ENCODE measurements at regions not wholly inside any gene's neighbourhood (a gene's known extent, or its start where the extent isn't known, plus 50 kb on each side); places are given as distances from the start of the nearest gene placed in this dataset.

DNA sequence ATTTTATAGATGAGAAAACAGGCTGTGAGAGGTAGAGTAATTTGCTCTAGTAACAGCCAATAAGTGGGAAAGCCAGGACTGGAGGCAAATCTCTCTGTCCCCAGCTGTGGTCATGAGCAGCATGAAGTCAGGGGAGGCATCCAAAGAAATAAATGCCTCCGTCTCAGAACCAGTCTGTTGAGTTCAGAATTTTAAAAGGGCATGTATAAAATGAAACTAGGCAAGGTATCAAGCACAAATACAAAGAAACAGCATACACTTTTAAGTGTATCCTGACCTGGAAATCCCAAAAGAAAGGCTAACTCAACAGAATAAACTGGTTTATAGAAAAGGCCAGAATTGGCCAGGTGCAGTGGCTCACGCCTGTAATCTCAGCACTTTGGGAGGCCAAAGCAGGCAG is 120.0 kb upstream of the B3GALT2 start:
- Histone ChIP-seq H3K9me2 (ENCODE audit: insufficient read depth) (no peaks in the 10 kb centered on the region), H3K4me3 (replicated peaks in 1 of 2; ENCODE audit: low read depth in 1 of 2, low read length in 2 of 2) (no peak overlapping the region), H3K27ac (ENCODE audit: low read depth, low read length) (no peak overlapping the region), H3K4me1 (ENCODE audit: control insufficient read depth in 1 of 2, insufficient read depth in 2 of 2, low read length in 2 of 2) (no peaks in the 10 kb centered on the region), H3K36me3 (ENCODE audit: control insufficient read depth in 1 of 2, insufficient read depth in 2 of 2, low read length in 2 of 2) (no peaks in the 10 kb centered on the region), H3K79me2 (ENCODE audit: insufficient read depth, low read length) (no peaks in the 10 kb centered on the region), H3K9me3 (ENCODE audit: control insufficient read depth in 1 of 2, insufficient read depth in 1 of 2, low read depth in 1 of 2, low read length in 2 of 2) (no peaks in the 10 kb centered on the region), H3K9ac (ENCODE audit: low read length) (no peak overlapping the region), H4K20me1 (ENCODE audit: insufficient read depth) (no peaks in the 10 kb centered on the region), H2AFZ (ENCODE audit: low read depth, low read length, poor library complexity, severe bottlenecking) (no peak overlapping the region), H3K4me2 (ENCODE audit: low read length) (no peak overlapping the region), H3K27me3 (ENCODE audit: insufficient read depth, low read length) (no peaks in the 10 kb centered on the region)
- ATAC-seq (no peak), DNase-seq (ENCODE audit: low read depth, low spot score) (no peak)
- intact Hi-C loops (cut with micrococcal nuclease), result no loop called here
- TF ChIP-seq ELF1 (IDR thresholded peaks at IDR 0.05; ENCODE audit: borderline replicate concordance, low read depth) (no peak), POLR2AphosphoS5 (IDR thresholded peaks at IDR 0.05; ENCODE audit: low read depth, low read length) (no peak)
- no TSS peak for BruUV-seq (replicated peaks)
- RAD21 ChIA-PET (ENCODE audit: low non-redundant PET in 1 of 2, low total read pairs in 2 of 2, uncharacterized antibody in 2 of 2, unreplicated experiment in 2 of 2), result no interaction called here
- CTCF ChIA-PET, result no interaction called here
- POLR2A ChIA-PET, result no interaction called here

Data from HCT116 (cell line).